H9 (cell line): ENCODE measurements at regions not wholly inside any gene's neighbourhood (a gene's known extent, or its start where the extent isn't known, plus 50 kb on each side); places are given as distances from the start of the nearest gene placed in this dataset.

ENCODE experiments used
- DNase-seq: peaks from one replicate; pipeline ENCODE4 v3.0.0-alpha.2; 2017
- H2AFZ ChIP-seq: one replicate; pipeline ENCODE4 v1.6.1; 2013; ENCODE audit warnings: mild to moderate bottlenecking, low read length, control low read depth, moderate library complexity
- H2AK5ac ChIP-seq: 2 replicates; pipeline ENCODE4 v1.6.1; 2013; ENCODE audit warnings: low read length, control low read depth, mixed read lengths; ENCODE audit not compliant: insufficient read length
- H2BK120ac ChIP-seq: one replicate; pipeline ENCODE4 v1.6.1; 2013; ENCODE audit warnings: low read depth, mild to moderate bottlenecking, low read length, control low read depth, inconsistent platforms; ENCODE audit not compliant: poor library complexity, severe bottlenecking
- H2BK12ac ChIP-seq: 2 replicates; pipeline ENCODE4 v1.6.1; 2013; ENCODE audit warnings: low read length, control low read depth, mixed read lengths, low read depth; ENCODE audit not compliant: insufficient read length
- H2BK15ac ChIP-seq: 2 replicates; pipeline ENCODE4 v1.6.1; 2013; ENCODE audit warnings: low read depth, low read length, control low read depth
- H2BK20ac ChIP-seq: one replicate; pipeline ENCODE4 v1.6.1; 2013; ENCODE audit warnings: low read depth, mild to moderate bottlenecking, low read length, control low read depth, inconsistent platforms; ENCODE audit not compliant: poor library complexity, severe bottlenecking
- H2BK5ac ChIP-seq: 2 replicates; pipeline ENCODE4 v1.6.1; 2013; ENCODE audit warnings: low read length, control low read depth, mixed read lengths; ENCODE audit not compliant: insufficient read length
- H3K14ac ChIP-seq: 2 replicates; pipeline ENCODE4 v1.6.1; 2013; ENCODE audit warnings: low read length, control low read depth; ENCODE audit not compliant: insufficient read depth
- H3K18ac ChIP-seq: 2 replicates; pipeline ENCODE4 v1.6.1; 2013; ENCODE audit warnings: low read depth, mild to moderate bottlenecking, mixed read lengths, low read length, control low read depth; ENCODE audit not compliant: insufficient read length
- H3K23ac ChIP-seq: 2 replicates; pipeline ENCODE4 v1.6.1; 2013; ENCODE audit warnings: low read length, control low read depth, mixed read lengths, low read depth; ENCODE audit not compliant: insufficient read length
- H3K23me2 ChIP-seq: 2 replicates; pipeline ENCODE4 v1.6.1; 2013; ENCODE audit warnings: low read depth, mild to moderate bottlenecking, mixed read lengths, low read length, control low read depth; ENCODE audit not compliant: insufficient read length, poor library complexity, severe bottlenecking
- H3K27ac ChIP-seq: 2 replicates; pipeline ENCODE4 v1.5.1; 2013; ENCODE audit warnings: low read length, control low read depth, mixed read lengths, low read depth; ENCODE audit not compliant: insufficient read length
- H3K27me3 ChIP-seq: 2 replicates; pipeline ENCODE4 v1.6.1; 2013; ENCODE audit warnings: low read length, control low read depth, inconsistent platforms; ENCODE audit not compliant: insufficient read depth
- H3K4ac ChIP-seq: 2 replicates; pipeline ENCODE4 v1.6.1; 2013; ENCODE audit warnings: low read depth, mild to moderate bottlenecking, control low read depth, inconsistent platforms, low read length, moderate library complexity
- H3K4me1 ChIP-seq: 2 replicates; pipeline ENCODE4 v1.6.1; 2013; ENCODE audit warnings: low read length, control low read depth, inconsistent platforms; ENCODE audit not compliant: insufficient read depth
- H3K4me2 ChIP-seq: 2 replicates; pipeline ENCODE4 v1.6.1; 2013; ENCODE audit warnings: low read length, control low read depth, mixed read lengths; ENCODE audit not compliant: insufficient read length, insufficient read depth
- H3K56ac ChIP-seq: 2 replicates; pipeline ENCODE4 v1.6.1; 2013; ENCODE audit warnings: low read depth, mild to moderate bottlenecking, mixed read lengths, low read length, control low read depth; ENCODE audit not compliant: insufficient read length
- H3K79me1 ChIP-seq: 2 replicates; pipeline ENCODE4 v1.6.1; 2013; ENCODE audit warnings: low read depth, mild to moderate bottlenecking, moderate library complexity, low read length, control low read depth, inconsistent platforms; ENCODE audit not compliant: insufficient read depth, poor library complexity, severe bottlenecking
- H3K79me2 ChIP-seq: 2 replicates; pipeline ENCODE4 v1.6.1; 2013; ENCODE audit warnings: low read length, control low read depth, inconsistent platforms; ENCODE audit not compliant: insufficient read depth
- H3K9ac ChIP-seq: 2 replicates; pipeline ENCODE4 v1.6.1; 2013; ENCODE audit warnings: low read length, control low read depth, mixed read lengths; ENCODE audit not compliant: insufficient read length; ENCODE audit errors: extremely low read depth
- H3K9me3 ChIP-seq: one replicate; pipeline ENCODE4 v1.6.1; 2013; ENCODE audit warnings: low read depth, low read length, inconsistent platforms; ENCODE audit not compliant: control insufficient read depth
- H3T11ph ChIP-seq: one replicate; pipeline ENCODE4 v1.6.1; 2013; ENCODE audit warnings: mild to moderate bottlenecking, low read length, control low read depth, inconsistent platforms
- H4K20me1 ChIP-seq: one replicate; pipeline ENCODE4 v1.6.1; 2013; ENCODE audit not compliant: control insufficient read depth, insufficient read length, insufficient read depth
- H4K5ac ChIP-seq: 2 replicates; pipeline ENCODE4 v1.6.1; 2013; ENCODE audit warnings: low read depth, mild to moderate bottlenecking, mixed read lengths, low read length, control low read depth; ENCODE audit not compliant: insufficient read length
- H4K8ac ChIP-seq: replicated peaks from 2 replicates; pipeline ENCODE4 v1.6.1; 2013; ENCODE audit warnings: low read length, control low read depth, mixed read lengths, low read depth; ENCODE audit not compliant: insufficient read length
- H4K91ac ChIP-seq: 2 replicates; pipeline ENCODE4 v1.6.1; 2013; ENCODE audit warnings: low read depth, mild to moderate bottlenecking, moderate library complexity, mixed read lengths, low read length, control low read depth; ENCODE audit not compliant: insufficient read length
- H3K27ac Mint-ChIP-seq, 3 experiments: 2 replicates in 2 of 3; 3 replicates in 1 of 3; pipeline ENCODE4 v1.8.0; 2020 to 2021; ENCODE audit warnings: mixed read lengths in 3 of 3, mild to moderate bottlenecking in 1 of 3, moderate library complexity in 1 of 3
- H3K27me3 Mint-ChIP-seq: 2 replicates; pipeline ENCODE4 v1.8.0; 2021; ENCODE audit warnings: low read depth, mild to moderate bottlenecking, moderate library complexity, mixed read lengths
- H3K36me3 Mint-ChIP-seq, 3 experiments: 2 replicates in 2 of 3; 3 replicates in 1 of 3; pipeline ENCODE4 v1.8.0; 2020 to 2021; ENCODE audit warnings: low read depth in 3 of 3, mixed read lengths in 3 of 3; ENCODE audit not compliant: insufficient read depth in 1 of 3
- H3K4me1 Mint-ChIP-seq, 2 experiments: 2 replicates each; pipeline ENCODE4 v1.8.0; 2020; ENCODE audit warnings: mixed read lengths in 2 of 2
- H3K4me3 Mint-ChIP-seq, 2 experiments: 2 replicates in 1 of 2; 3 replicates in 1 of 2; pipeline ENCODE4 v1.8.0; 2020 to 2021; ENCODE audit warnings: mild to moderate bottlenecking in 2 of 2, mixed read lengths in 2 of 2, moderate library complexity in 1 of 2
- H3K9me3 Mint-ChIP-seq, 2 experiments: 2 replicates in 1 of 2; 3 replicates in 1 of 2; pipeline ENCODE4 v1.8.0; 2020; ENCODE audit warnings: mild to moderate bottlenecking in 2 of 2, mixed read lengths in 2 of 2, moderate library complexity in 1 of 2
- CTCF ChIP-seq: fragments of 200-600 bp; sonication (generic); conservative IDR thresholded peaks from 3 replicates; pipeline ENCODE4 v1.8.0; 2021; ENCODE audit warnings: antibody characterized with exemption, mild to moderate bottlenecking
- WGBS: extraction: QIAGEN DNeasy Blood & Tissue Kit; methylation state at CpG from one replicate; pipeline ENCODE4 v1.1.7; 2013; ENCODE audit warnings: missing lambda C conversion rate, low lambda C conversion rate, mixed read lengths; ENCODE audit not compliant: insufficient read length; ENCODE audit errors: extremely low coverage; 5-methylcytosine and 5-hydroxymethylcytosine counted together

- H3K4me3 Mint-ChIP-seq = no peak overlapping the region
- TF ChIP-seq CTCF = no peak
- no peak overlapping the region for H2BK12ac ChIP-seq
- no peak overlapping the region for H3K27ac Mint-ChIP-seq
- no peaks in the 10 kb centered on the region for H3K4me1 Mint-ChIP-seq
- no peaks in the 10 kb centered on the region for H3K36me3 Mint-ChIP-seq
- H3K9ac ChIP-seq = no peak overlapping the region
- no peak overlapping the region for H2AK5ac ChIP-seq
- H4K8ac ChIP-seq = no peak overlapping the region
- H2BK15ac ChIP-seq = no peak overlapping the region
- no peaks in the 10 kb centered on the region for H3K27me3 Mint-ChIP-seq
- no peaks in the 10 kb centered on the region for H4K20me1 ChIP-seq
- H4K5ac ChIP-seq = no peak overlapping the region
- H2AFZ ChIP-seq = no peak overlapping the region
- H3K18ac ChIP-seq = no peak overlapping the region
- H3K9me3 ChIP-seq = no peaks in the 10 kb centered on the region
- H3K27ac ChIP-seq = no peak overlapping the region
- no peak overlapping the region for H3K56ac ChIP-seq
- no peak overlapping the region for H3K4me2 ChIP-seq
- H3T11ph ChIP-seq = no peak overlapping the region
- H3K14ac ChIP-seq = no peak overlapping the region
- no peaks in the 10 kb centered on the region for H3K79me2 ChIP-seq
- no peak overlapping the region for H2BK120ac ChIP-seq
- no peak overlapping the region for H4K91ac ChIP-seq
- DNase-seq = no peak
- no peak overlapping the region for H2BK5ac ChIP-seq
- no peak overlapping the region for H3K23ac ChIP-seq
- no peaks in the 10 kb centered on the region for H3K9me3 Mint-ChIP-seq
- no peak overlapping the region for H3K4ac ChIP-seq
- H3K4me1 ChIP-seq = no peaks in the 10 kb centered on the region
- H3K79me1 ChIP-seq = no peaks in the 10 kb centered on the region
- no peaks in the 10 kb centered on the region for H3K23me2 ChIP-seq
- WGBS = no CpG with 5 or more reads among the region's 3 CpGs
- no peak overlapping the region for H2BK20ac ChIP-seq
- H3K27me3 ChIP-seq = no peaks in the 10 kb centered on the region
Measured at GRCh38 chr1:208409176-208409575, 165.0 kb upstream of the PLXNA2 start.
